ENCODE measurements at regions not wholly inside any gene's neighbourhood (a gene's known extent, or its start where the extent isn't known, plus 50 kb on each side); places are given as distances from the start of the nearest gene placed in this dataset.

DNA sequence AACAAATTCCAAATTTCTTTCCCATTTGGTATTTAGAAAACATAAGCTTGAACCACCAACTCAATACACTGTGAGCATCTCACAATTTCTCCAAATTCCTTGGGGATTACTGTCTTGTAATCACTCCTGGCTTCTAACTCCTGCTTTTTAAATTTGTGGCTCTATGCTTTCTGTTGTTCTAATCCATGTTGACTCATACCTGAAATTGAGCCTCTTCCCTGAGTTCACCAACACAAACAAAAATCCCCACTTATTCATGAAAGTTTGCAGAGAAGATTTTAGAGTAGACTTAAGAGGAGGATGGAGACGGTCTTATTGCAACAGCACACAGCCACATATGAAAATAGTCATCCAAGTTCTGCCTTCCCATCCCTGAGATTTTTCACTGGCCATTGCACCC, 252.5 kb downstream of the PTEN start:
- Histone ChIP-seq H3K36me3 (ENCODE audit: insufficient read depth, low read length, poor library complexity, severe bottlenecking) (no peaks in the 10 kb centered on the region), H3K27ac (ENCODE audit: low read depth, low read length, poor library complexity, severe bottlenecking) (no peak overlapping the region), H3K27me3 (replicated peaks; ENCODE audit: insufficient read depth, low read depth, low read length, poor library complexity) (no peaks in the 10 kb centered on the region), H3K9me3 (ENCODE audit: low read depth, low read length, poor library complexity, severe bottlenecking) (no peaks in the 10 kb centered on the region), H3K4me3 (ENCODE audit: low read depth, low read length, poor library complexity, severe bottlenecking) (no peak overlapping the region), H3K4me1 (ENCODE audit: insufficient read depth, low read length, poor library complexity, severe bottlenecking) (peaks cover 4% of the 10 kb centered on the region)
- DNase-seq (ENCODE audit: low spot score): no peak
- TF ChIP-seq, protein P1, sequence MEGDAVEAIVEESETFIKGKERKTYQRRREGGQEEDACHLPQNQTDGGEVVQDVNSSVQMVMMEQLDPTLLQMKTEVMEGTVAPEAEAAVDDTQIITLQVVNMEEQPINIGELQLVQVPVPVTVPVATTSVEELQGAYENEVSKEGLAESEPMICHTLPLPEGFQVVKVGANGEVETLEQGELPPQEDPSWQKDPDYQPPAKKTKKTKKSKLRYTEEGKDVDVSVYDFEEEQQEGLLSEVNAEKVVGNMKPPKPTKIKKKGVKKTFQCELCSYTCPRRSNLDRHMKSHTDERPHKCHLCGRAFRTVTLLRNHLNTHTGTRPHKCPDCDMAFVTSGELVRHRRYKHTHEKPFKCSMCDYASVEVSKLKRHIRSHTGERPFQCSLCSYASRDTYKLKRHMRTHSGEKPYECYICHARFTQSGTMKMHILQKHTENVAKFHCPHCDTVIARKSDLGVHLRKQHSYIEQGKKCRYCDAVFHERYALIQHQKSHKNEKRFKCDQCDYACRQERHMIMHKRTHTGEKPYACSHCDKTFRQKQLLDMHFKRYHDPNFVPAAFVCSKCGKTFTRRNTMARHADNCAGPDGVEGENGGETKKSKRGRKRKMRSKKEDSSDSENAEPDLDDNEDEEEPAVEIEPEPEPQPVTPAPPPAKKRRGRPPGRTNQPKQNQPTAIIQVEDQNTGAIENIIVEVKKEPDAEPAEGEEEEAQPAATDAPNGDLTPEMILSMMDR (conservative IDR thresholded peaks at IDR 0.05; ENCODE audit: low read depth, low read length): no peak
- TF ChIP-seq EZH2 (IDR thresholded peaks at IDR 0.05; ENCODE audit: borderline replicate concordance, low read depth, low read length, poor library complexity, severe bottlenecking): no peak
- BruUV-seq (replicated peaks): no TSS peak
- ChIA-PET CTCF (no interaction called here), POLR2A (ENCODE audit: low non-redundant PET) (no interaction called here)
- intact Hi-C loops (cut with micrococcal nuclease; ENCODE audit: unreplicated experiment): loop anchor here (5.0 to 10.0 kb wide), 2 partner anchors 271 to 439 kb away; no protein-coding TSS in a partner anchor

DNA sequence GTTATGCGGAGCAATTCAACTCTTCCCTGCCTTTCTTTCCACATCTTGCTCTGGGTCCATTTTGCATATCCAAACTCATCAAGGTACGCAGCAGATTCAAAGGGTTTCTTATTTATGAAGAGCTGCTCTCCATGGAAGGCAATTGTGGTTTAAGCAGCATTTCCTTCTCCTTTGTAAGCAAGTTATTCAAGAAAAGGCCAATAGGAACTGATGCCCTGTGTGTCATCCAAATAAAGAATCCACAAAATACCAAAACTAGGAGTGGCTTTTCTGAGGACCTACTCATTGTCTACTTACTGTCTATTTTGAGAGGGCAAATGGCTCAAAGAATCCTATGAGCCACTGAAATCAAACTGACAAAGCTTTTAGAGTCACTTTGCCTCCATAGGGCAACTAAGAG, 253.1 kb downstream of the PTEN start:
- BruUV-seq (replicated peaks): no TSS peak
- no peak for DNase-seq (ENCODE audit: low spot score)
- Histone ChIP-seq H3K27me3 (replicated peaks; ENCODE audit: insufficient read depth, low read depth, low read length, poor library complexity) (no peaks in the 10 kb centered on the region), H3K9me3 (ENCODE audit: low read depth, low read length, poor library complexity, severe bottlenecking) (no peaks in the 10 kb centered on the region), H3K36me3 (ENCODE audit: insufficient read depth, low read length, poor library complexity, severe bottlenecking) (no peaks in the 10 kb centered on the region), H3K4me1 (ENCODE audit: insufficient read depth, low read length, poor library complexity, severe bottlenecking) (peaks cover 4% of the 10 kb centered on the region), H3K27ac (ENCODE audit: low read depth, low read length, poor library complexity, severe bottlenecking) (no peak overlapping the region), H3K4me3 (ENCODE audit: low read depth, low read length, poor library complexity, severe bottlenecking) (no peak overlapping the region)
- ChIA-PET POLR2A (ENCODE audit: low non-redundant PET) (no interaction called here), CTCF (no interaction called here)
- TF ChIP-seq EZH2 (IDR thresholded peaks at IDR 0.05; ENCODE audit: borderline replicate concordance, low read depth, low read length, poor library complexity, severe bottlenecking): no peak
- TF ChIP-seq, protein P1 (conservative IDR thresholded peaks at IDR 0.05; ENCODE audit: low read depth, low read length): no peak
- intact Hi-C loops (cut with micrococcal nuclease; ENCODE audit: unreplicated experiment): loop anchor here (5.0 to 10.0 kb wide), 2 partner anchors 271 to 438 kb away; no protein-coding TSS in a partner anchor

DNA sequence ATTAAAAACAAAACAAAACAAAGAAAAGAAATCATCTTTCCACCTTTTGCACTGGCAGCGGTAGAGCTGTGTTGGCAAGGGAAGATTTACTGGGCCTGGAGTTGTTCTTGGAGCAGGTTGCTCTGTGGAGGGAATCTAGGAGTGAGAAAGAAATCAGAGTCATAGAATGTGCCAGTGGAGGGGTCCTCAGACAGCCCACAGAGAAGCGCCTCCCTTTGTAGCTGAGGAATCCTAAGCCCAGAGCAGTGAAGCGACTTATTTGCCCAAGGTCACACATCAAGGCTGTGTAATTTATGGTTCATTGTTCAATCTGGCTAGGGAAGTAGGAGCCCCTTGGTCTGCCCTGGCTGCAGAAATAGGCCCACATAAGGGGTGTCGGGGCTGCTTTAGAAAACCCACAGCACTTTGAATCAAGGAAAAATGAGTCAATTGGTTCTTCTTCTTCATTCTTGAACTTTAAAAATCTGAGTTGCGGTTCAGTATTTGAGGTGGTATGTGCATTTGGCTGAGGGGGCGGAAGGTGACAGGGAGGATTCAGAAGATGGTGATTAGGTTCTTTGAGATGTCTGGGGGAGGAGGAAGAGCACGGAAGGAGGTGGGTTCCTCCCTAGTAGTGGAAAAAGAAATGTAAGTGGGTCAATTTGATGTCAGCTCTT, 253.7 kb downstream of the PTEN start:
- H3K27ac ChIP-seq (ENCODE audit: low read depth, low read length, poor library complexity, severe bottlenecking): no peak overlapping the region
- DNase-seq (ENCODE audit: low spot score): no peak
- H3K36me3 ChIP-seq (ENCODE audit: insufficient read depth, low read length, poor library complexity, severe bottlenecking): no peaks in the 10 kb centered on the region
- peaks cover 4% of the 10 kb centered on the region for H3K4me1 ChIP-seq (ENCODE audit: insufficient read depth, low read length, poor library complexity, severe bottlenecking)
- no peak overlapping the region for H3K4me3 ChIP-seq (ENCODE audit: low read depth, low read length, poor library complexity, severe bottlenecking)
- BruUV-seq (replicated peaks): no TSS peak
- H3K9me3 ChIP-seq (ENCODE audit: low read depth, low read length, poor library complexity, severe bottlenecking): no peaks in the 10 kb centered on the region
- ChIA-PET POLR2A (ENCODE audit: low non-redundant PET) (no interaction called here), CTCF (no interaction called here)
- H3K27me3 ChIP-seq (replicated peaks; ENCODE audit: insufficient read depth, low read depth, low read length, poor library complexity): no peaks in the 10 kb centered on the region
- TF ChIP-seq, protein P1 (conservative IDR thresholded peaks at IDR 0.05; ENCODE audit: low read depth, low read length): no peak
- no peak for TF ChIP-seq EZH2 (IDR thresholded peaks at IDR 0.05; ENCODE audit: borderline replicate concordance, low read depth, low read length, poor library complexity, severe bottlenecking)
- intact Hi-C loops (cut with micrococcal nuclease; ENCODE audit: unreplicated experiment): loop anchor here (5.0 to 10.0 kb wide), 2 partner anchors 270 to 438 kb away; no protein-coding TSS in a partner anchor

Measured in A673 (cell line).